GM18502 (cell line): ENCODE measurements at regions not wholly inside any gene's neighbourhood (a gene's known extent, or its start where the extent isn't known, plus 50 kb on each side); places are given as distances from the start of the nearest gene placed in this dataset.

Experiments
- ATAC-seq: cut with Tn5 transposase; IDR thresholded peaks from one replicate; pipeline ENCODE4 v1.9.1; 2021; ENCODE audit warnings: mild to moderate bottlenecking; ENCODE audit not compliant: unreplicated experiment, poor library complexity

- no peak for ATAC-seq
Measured at GRCh38 chr1:208569181-208569580, 325.0 kb upstream of the PLXNA2 start.

GRCh38 chr1:208570362-208570761 lies 326.2 kb upstream of the PLXNA2 start:
- ATAC-seq, result no peak

- ATAC-seq, result no peak
Measured at GRCh38 chr1:208576425-208576824, 332.2 kb upstream of the PLXNA2 start.

GRCh38 chr1:208577381-208577905 lies 333.3 kb upstream of the PLXNA2 start:
- ATAC-seq, result no peak

- ATAC-seq, result no peak
Measured at GRCh38 chr1:208581209-208581608, 337.0 kb upstream of the PLXNA2 start.

- ATAC-seq, result no peak
Measured at GRCh38 chr1:208581667-208582066, 337.5 kb upstream of the PLXNA2 start.

GRCh38 chr1:208584167-208584755 lies 340.1 kb upstream of the PLXNA2 start:
- no peak for ATAC-seq

GRCh38 chr1:208587110-208587509 lies 342.9 kb upstream of the PLXNA2 start:
- peak; percentile 95 for ATAC-seq

- no peak for ATAC-seq
Measured at GRCh38 chr1:208593306-208594006, 349.3 kb upstream of the PLXNA2 start.

- ATAC-seq, result no peak
Measured at GRCh38 chr1:208595236-208595635, 351.1 kb upstream of the PLXNA2 start.

- no peak for ATAC-seq
Measured at GRCh38 chr1:208595745-208596144, 351.6 kb upstream of the PLXNA2 start.

- ATAC-seq, result no peak
Measured at GRCh38 chr1:208597571-208597970, 353.4 kb upstream of the PLXNA2 start.

- no peak for ATAC-seq
Measured at GRCh38 chr1:208598021-208598420, 353.8 kb upstream of the PLXNA2 start.

- no peak for ATAC-seq
Measured at GRCh38 chr1:208599063-208599462, 354.9 kb upstream of the PLXNA2 start.

GRCh38 chr1:208600456-208601190 lies 356.4 kb upstream of the PLXNA2 start:
- no peak for ATAC-seq

- ATAC-seq, result no peak
Measured at GRCh38 chr1:208601561-208601960, 357.4 kb upstream of the PLXNA2 start.

GRCh38 chr1:208603721-208604120 lies 359.5 kb upstream of the PLXNA2 start:
- ATAC-seq, result no peak

GRCh38 chr1:208604295-208604694 lies 360.1 kb upstream of the PLXNA2 start:
- peak; percentile 98 for ATAC-seq

- ATAC-seq, result no peak
Measured at GRCh38 chr1:208606959-208607358, 362.8 kb upstream of the PLXNA2 start.

GRCh38 chr1:208607616-208608015 lies 363.4 kb upstream of the PLXNA2 start:
- no peak for ATAC-seq

GRCh38 chr1:208614610-208615009 lies 370.4 kb upstream of the PLXNA2 start:
- ATAC-seq, result no peak
